Thyroid gland (tissue), 4 donors: ENCODE measurements at regions not wholly inside any gene's neighbourhood (a gene's known extent, or its start where the extent isn't known, plus 50 kb on each side); places are given as distances from the start of the nearest gene placed in this dataset.
A peak's percentile ranks its signal among the peaks of the same experiment; 100 is the strongest.
"Not testable (repeated sequence)": the region's sequence is repeated elsewhere in the genome, so short reads cannot be mapped to it uniquely, and the experiment has no call there.

Experiments used
- DNase-seq, 2 donors: peaks; one replicate each; pipeline ENCODE4 v3.0.0-alpha.2; 2019
- H3K27ac ChIP-seq, 3 donors: fragments of 200-600 bp; sonication (generic); 1 replicate in 2 of 3; 2 replicates in 1 of 3; pipeline ENCODE4 v1.5.1; 2016 to 2019; ENCODE audit warnings: mild to moderate bottlenecking in 1 of 3, moderate library complexity in 1 of 3
- H3K27me3 ChIP-seq: fragments of 200-600 bp; sonication (generic); one replicate; pipeline ENCODE4 v1.5.1; 2019
- H3K36me3 ChIP-seq, 2 donors: fragments of 200-600 bp; sonication (generic); one replicate each; pipeline ENCODE4 v1.5.1; 2016 to 2019
- H3K4me1 ChIP-seq, 2 donors: fragments of 200-600 bp; sonication (generic); one replicate each; pipeline ENCODE4 v1.5.1; 2017 to 2019
- H3K4me3 ChIP-seq, 3 donors: fragments of 200-600 bp; sonication (generic); replicated peaks in 1 of 3; 1 replicate in 2 of 3; 2 replicates in 1 of 3; pipeline ENCODE4 v1.5.1; 2016; ENCODE audit warnings: mild to moderate bottlenecking in 1 of 3
- H3K9me3 ChIP-seq: fragments of 200-600 bp; sonication (generic); one replicate; pipeline ENCODE4 v1.5.1; 2017
- POLR2A ChIP-seq, 2 donors: fragments of 450-650 bp; IDR thresholded peaks; one replicate each; pipeline ENCODE4 v1.6.1; 2017; ENCODE audit warnings: antibody characterized with exemption in 2 of 2, mild to moderate bottlenecking in 2 of 2, moderate library complexity in 1 of 2
- WGBS, 2 donors: methylation state at CpG; one replicate each; pipeline ENCODE4 v1.1.5; 2017; 5-methylcytosine and 5-hydroxymethylcytosine counted together
- intact Hi-C: fragments of 100-400 bp; cut with DNase I; formaldehyde crosslinking; loops from one replicate; pipeline ENCODE4 v1.15.1; 2023
- TF ChIP-seq, protein P1 (sequence below), 6 experiments: fragments of 200-600 bp in 3 of 6; fragments of 450-650 bp in 3 of 6; sonication (generic) in 3 of 6; IDR thresholded peaks; one replicate each; pipeline ENCODE4 v1.5.1; 2016 to 2019; ENCODE audit warnings: antibody characterized with exemption in 6 of 6, mild to moderate bottlenecking in 2 of 6, inconsistent platforms in 1 of 6, moderate library complexity in 1 of 6

- no peak for DNase-seq
- no peak overlapping the region for H3K4me3 ChIP-seq
- peaks cover 4% of the 10 kb centered on the region in 2 donors for H3K4me1 ChIP-seq
- H3K9me3 ChIP-seq: no peaks in the 10 kb centered on the region
- no peaks in the 10 kb centered on the region for H3K36me3 ChIP-seq
- H3K27ac ChIP-seq: no peak overlapping the region
- intact Hi-C loops: no loop called here
- H3K27me3 ChIP-seq: no peaks in the 10 kb centered on the region
- TF ChIP-seq, protein P1, sequence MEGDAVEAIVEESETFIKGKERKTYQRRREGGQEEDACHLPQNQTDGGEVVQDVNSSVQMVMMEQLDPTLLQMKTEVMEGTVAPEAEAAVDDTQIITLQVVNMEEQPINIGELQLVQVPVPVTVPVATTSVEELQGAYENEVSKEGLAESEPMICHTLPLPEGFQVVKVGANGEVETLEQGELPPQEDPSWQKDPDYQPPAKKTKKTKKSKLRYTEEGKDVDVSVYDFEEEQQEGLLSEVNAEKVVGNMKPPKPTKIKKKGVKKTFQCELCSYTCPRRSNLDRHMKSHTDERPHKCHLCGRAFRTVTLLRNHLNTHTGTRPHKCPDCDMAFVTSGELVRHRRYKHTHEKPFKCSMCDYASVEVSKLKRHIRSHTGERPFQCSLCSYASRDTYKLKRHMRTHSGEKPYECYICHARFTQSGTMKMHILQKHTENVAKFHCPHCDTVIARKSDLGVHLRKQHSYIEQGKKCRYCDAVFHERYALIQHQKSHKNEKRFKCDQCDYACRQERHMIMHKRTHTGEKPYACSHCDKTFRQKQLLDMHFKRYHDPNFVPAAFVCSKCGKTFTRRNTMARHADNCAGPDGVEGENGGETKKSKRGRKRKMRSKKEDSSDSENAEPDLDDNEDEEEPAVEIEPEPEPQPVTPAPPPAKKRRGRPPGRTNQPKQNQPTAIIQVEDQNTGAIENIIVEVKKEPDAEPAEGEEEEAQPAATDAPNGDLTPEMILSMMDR (IDR thresholded peaks at IDR 0.05): no peak
- TF ChIP-seq POLR2A (IDR thresholded peaks at IDR 0.05): no peak
- WGBS, 2 donors: 72 to 84% methylated on average over 5 of the region's 5 CpGs
These were observed 69.0 kb downstream of the SEPTIN7 start for GRCh38 chr7:35869810-35870209.

DNA sequence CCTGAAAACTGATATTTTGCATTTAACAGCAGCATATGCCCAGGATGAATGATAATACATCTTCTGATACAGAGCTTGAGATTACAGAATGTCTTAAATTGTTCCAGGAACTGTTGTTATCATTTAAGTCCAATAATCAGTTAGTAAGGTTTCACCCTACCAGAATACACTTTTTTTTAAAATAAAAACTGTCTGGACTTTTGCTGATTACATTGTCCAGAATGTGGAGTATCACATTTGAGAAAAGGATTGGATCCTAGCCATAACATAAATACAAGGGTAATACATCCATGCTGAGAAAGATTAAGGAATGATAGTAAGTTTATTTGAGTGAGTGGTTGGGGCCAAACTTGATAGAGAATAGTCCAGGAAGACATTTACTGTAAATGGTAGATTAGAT is 71.0 kb downstream of the SEPTIN7 start:
- TF ChIP-seq, protein P1 (IDR thresholded peaks at IDR 0.05): no peak
- no peak for TF ChIP-seq POLR2A (IDR thresholded peaks at IDR 0.05)
- intact Hi-C loops: no loop called here
- no peak for DNase-seq
- Histone ChIP-seq H3K27ac (no peak overlapping the region), H3K4me1 (peaks cover 7 to 9% of the 10 kb centered on the region in 2 donors), H3K27me3 (no peaks in the 10 kb centered on the region), H3K4me3 (no peak overlapping the region), H3K9me3 (no peaks in the 10 kb centered on the region), H3K36me3 (no peaks in the 10 kb centered on the region)

GRCh38 chr7:35874886-35875285 is 74.0 kb downstream of the SEPTIN7 start:
- Histone ChIP-seq H3K27me3 (no peaks in the 10 kb centered on the region), H3K36me3 (no peaks in the 10 kb centered on the region), H3K9me3 (no peaks in the 10 kb centered on the region), H3K27ac (peak overlapping the region; percentile 4 to 31 (median 17)), H3K4me1 (peaks cover 7 to 9% of the 10 kb centered on the region in 2 donors), H3K4me3 (no peak overlapping the region)
- intact Hi-C loops: no loop called here
- no peak for TF ChIP-seq POLR2A (IDR thresholded peaks at IDR 0.05)
- no peak for DNase-seq
- WGBS, 2 donors: 20 to 22% methylated on average over 1 of the region's 1 CpG

- no peak for DNase-seq
- 54 to 56% methylated on average over 2 of the region's 2 CpGs for WGBS, 2 donors
- no peaks in the 10 kb centered on the region for H3K9me3 ChIP-seq
- TF ChIP-seq POLR2A (IDR thresholded peaks at IDR 0.05): no peak
- TF ChIP-seq, protein P1 (IDR thresholded peaks at IDR 0.05): no peak
- no peaks in the 10 kb centered on the region for H3K36me3 ChIP-seq
- intact Hi-C loops: no loop called here
- peaks cover 7 to 9% of the 10 kb centered on the region in 2 donors for H3K4me1 ChIP-seq
- H3K27ac ChIP-seq: peak overlapping the region in 1 of 3 donors; percentile 31
- no peak overlapping the region for H3K4me3 ChIP-seq
- no peaks in the 10 kb centered on the region for H3K27me3 ChIP-seq
These were observed 74.4 kb downstream of the SEPTIN7 start for GRCh38 chr7:35875292-35875691.

DNA sequence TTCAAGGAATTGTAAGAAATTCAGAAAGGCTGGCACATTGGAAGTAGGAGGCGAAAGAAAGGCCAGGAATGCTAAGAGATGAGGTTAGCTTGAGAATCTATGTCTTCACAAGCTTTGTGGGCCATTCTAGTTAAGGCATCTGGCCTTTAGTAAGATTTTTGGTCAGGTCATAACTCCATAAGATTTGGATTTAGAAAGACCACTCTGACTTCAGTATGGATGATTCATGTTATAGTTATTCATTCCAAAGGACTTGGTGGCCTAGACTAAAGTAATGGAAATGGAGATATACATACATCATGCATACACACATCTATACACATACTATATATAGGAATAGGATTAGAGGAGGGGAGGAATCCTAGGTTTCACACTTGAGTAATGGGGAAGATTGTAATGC is 77.5 kb downstream of the SEPTIN7 start:
- DNase-seq: no peak
- H3K27ac ChIP-seq: no peak overlapping the region
- intact Hi-C loops: no loop called here
- WGBS, 2 donors: 98 to 100% methylated on average over 1 of the region's 1 CpG
- H3K36me3 ChIP-seq: no peaks in the 10 kb centered on the region
- TF ChIP-seq, protein P1 (IDR thresholded peaks at IDR 0.05): no peak
- no peak for TF ChIP-seq POLR2A (IDR thresholded peaks at IDR 0.05)
- no peaks in the 10 kb centered on the region for H3K9me3 ChIP-seq
- H3K27me3 ChIP-seq: no peaks in the 10 kb centered on the region
- H3K4me3 ChIP-seq: no peak overlapping the region
- H3K4me1 ChIP-seq: peaks cover 7 to 9% of the 10 kb centered on the region in 2 donors

DNA sequence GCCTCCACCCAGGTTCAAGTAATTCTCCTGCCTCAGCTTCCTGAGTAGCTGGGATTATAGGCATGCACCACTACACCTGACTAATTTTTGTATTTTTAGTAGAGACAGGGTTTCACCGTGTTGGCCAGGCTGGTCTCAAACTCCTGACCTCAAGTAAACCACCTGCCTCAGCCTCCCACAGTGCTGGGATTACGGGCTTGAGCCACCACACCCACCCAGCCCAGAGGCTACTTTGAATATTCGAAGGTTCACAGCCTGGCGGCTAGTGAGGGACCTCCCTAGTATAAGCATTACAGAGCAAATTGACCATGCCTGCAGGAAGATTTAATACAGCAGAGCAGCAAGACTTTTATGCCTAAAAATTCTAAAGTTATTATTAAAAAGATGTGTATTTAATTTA is 86.6 kb downstream of the SEPTIN7 start:
- H3K9me3 ChIP-seq, H3K4me1 ChIP-seq, H3K27me3 ChIP-seq, DNase-seq, H3K27ac ChIP-seq, H3K36me3 ChIP-seq, intact Hi-C loops, H3K4me3 ChIP-seq: not testable (repeated sequence)
- 86 to 87% methylated on average over 4 of the region's 4 CpGs for WGBS, 2 donors
